ENCODE measurements at regions not wholly inside any gene's neighbourhood (a gene's known extent, or its start where the extent isn't known, plus 50 kb on each side); places are given as distances from the start of the nearest gene placed in this dataset.

DNA sequence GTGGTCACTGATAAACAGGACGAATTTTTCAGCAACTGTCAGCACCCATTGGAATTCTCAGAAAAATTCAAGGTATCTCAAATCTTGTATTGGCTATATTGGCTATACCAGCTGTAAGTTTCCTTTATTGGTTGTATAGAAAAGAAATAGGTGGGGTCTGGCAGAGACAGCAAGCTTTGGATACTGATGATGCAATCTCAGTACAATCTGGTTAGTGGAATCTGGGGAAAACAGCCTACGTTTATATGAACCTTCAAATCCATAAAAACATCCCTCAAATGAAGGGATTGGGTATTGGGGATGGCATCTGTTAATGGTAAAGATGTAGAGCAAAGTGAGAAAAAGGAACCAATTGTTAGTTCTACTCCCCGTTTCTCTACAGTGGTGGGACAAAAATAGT, 76.4 kb upstream of the MBNL3 start:
- TF ChIP-seq POLR2A (IDR thresholded peaks at IDR 0.05; ENCODE audit: low read length), result no peak
- no peak for TF ChIP-seq GATA1 (IDR thresholded peaks at IDR 0.05; ENCODE audit: low read depth, low read length)

Measured in erythroblast (primary cell).